IMR-90 (cell line): ENCODE measurements at regions not wholly inside any gene's neighbourhood (a gene's known extent, or its start where the extent isn't known, plus 50 kb on each side); places are given as distances from the start of the nearest gene placed in this dataset.

Experiments
- ATAC-seq: fragments of 200-7000 bp; cut with Tn5 transposase; 2 replicates; pipeline ENCODE4 v1.9.1; 2020; ENCODE audit warnings: low read depth, mild to moderate bottlenecking, moderate library complexity
- BruUV-seq: library from RNA; stranded (reverse); fragments of 400-500 nt; replicated peaks from 2 replicates; lab custom pipeline; 2021; lab: Mats Ljungman, UMichigan
- CTCF ChIA-PET: fragments of 300-600 bp; formaldehyde crosslinking; extraction: SDS; loops from one replicate; lab custom pipeline; 2021; ENCODE audit warnings: antibody characterized with exemption; lab: Yijun Ruan, JAX
- POLR2A ChIA-PET: fragments of 300-600 bp; sonication (Branson Sonifier 250); formaldehyde crosslinking; loops from one replicate; lab custom pipeline; 2022; ENCODE audit warnings: antibody characterized with exemption; ENCODE audit not compliant: unreplicated experiment; lab: Charles Lee
- DNase-seq: peaks from one replicate; pipeline ENCODE4 v3.0.0; 2013
- H2AFZ ChIP-seq: replicated peaks from 2 replicates; pipeline ENCODE3; 2013; ENCODE audit warnings: low read length, mild to moderate bottlenecking; ENCODE audit not compliant: poor library complexity
- H2AK5ac ChIP-seq: 2 replicates; pipeline ENCODE4 v1.6.1; 2013; ENCODE audit warnings: low read depth, low read length, inconsistent platforms
- H2AK9ac ChIP-seq: replicated peaks from 2 replicates; pipeline ENCODE3; 2013; ENCODE audit warnings: mild to moderate bottlenecking, low read depth, low read length, moderate library complexity; ENCODE audit not compliant: poor library complexity
- H2BK120ac ChIP-seq: 2 replicates; pipeline ENCODE4 v1.6.1; 2013; ENCODE audit warnings: low read depth, low read length, inconsistent platforms
- H2BK15ac ChIP-seq: 3 replicates; pipeline ENCODE4 v1.6.1; 2013; ENCODE audit warnings: low read depth, low read length, inconsistent platforms
- H2BK20ac ChIP-seq: 2 replicates; pipeline ENCODE4 v1.6.1; 2013; ENCODE audit warnings: low read depth, mild to moderate bottlenecking, inconsistent platforms, low read length, moderate library complexity
- H2BK5ac ChIP-seq: 2 replicates; pipeline ENCODE4 v1.6.1; 2013; ENCODE audit warnings: mild to moderate bottlenecking, low read depth, low read length, inconsistent platforms; ENCODE audit not compliant: poor library complexity, severe bottlenecking
- H3K14ac ChIP-seq: replicated peaks from 2 replicates; pipeline ENCODE4 v1.6.1; 2013; ENCODE audit warnings: low read depth, low read length, inconsistent platforms
- H3K18ac ChIP-seq: 2 replicates; pipeline ENCODE4 v1.6.1; 2013; ENCODE audit warnings: low read depth, low read length, control low read depth
- H3K23ac ChIP-seq: 2 replicates; pipeline ENCODE4 v1.6.1; 2013; ENCODE audit warnings: low read depth, low read length, inconsistent platforms
- H3K27ac ChIP-seq: 2 replicates; pipeline ENCODE4 v1.5.1; 2013; ENCODE audit warnings: mild to moderate bottlenecking, control low read depth, low read length; ENCODE audit not compliant: insufficient read depth
- H3K27me3 ChIP-seq: 2 replicates; pipeline ENCODE4 v1.6.1; 2013; ENCODE audit warnings: low read length; ENCODE audit not compliant: control insufficient read depth, insufficient read depth
- H3K36me3 ChIP-seq: 2 replicates; pipeline ENCODE4 v1.6.1; 2013; ENCODE audit warnings: low read length, mixed read lengths; ENCODE audit not compliant: control insufficient read depth, insufficient read depth
- H3K4ac ChIP-seq: 2 replicates; pipeline ENCODE4 v1.6.1; 2013; ENCODE audit warnings: low read depth, low read length, inconsistent platforms
- H3K4me1 ChIP-seq: 2 replicates; pipeline ENCODE4 v1.6.1; 2013; ENCODE audit warnings: low read length, mixed read lengths; ENCODE audit not compliant: control insufficient read depth, insufficient read depth
- H3K4me2 ChIP-seq: 2 replicates; pipeline ENCODE4 v1.6.1; 2013; ENCODE audit warnings: low read depth, mild to moderate bottlenecking, control low read depth, low read length, moderate library complexity
- H3K4me3 ChIP-seq: 2 replicates; pipeline ENCODE4 v1.5.1; 2013; ENCODE audit warnings: low read depth, mild to moderate bottlenecking, control low read depth, low read length, moderate library complexity; ENCODE audit not compliant: insufficient read depth
- H3K56ac ChIP-seq: 2 replicates; pipeline ENCODE4 v1.6.1; 2013; ENCODE audit warnings: low read length, inconsistent platforms; ENCODE audit not compliant: insufficient read depth; ENCODE audit errors: extremely low read depth
- H3K79me1 ChIP-seq, 2 experiments: 2 replicates each; pipeline ENCODE4 v1.6.1; 2013; ENCODE audit warnings: low read length in 2 of 2, inconsistent platforms in 1 of 2, low read depth in 1 of 2
- H3K9ac ChIP-seq: 2 replicates; pipeline ENCODE4 v1.6.1; 2013; ENCODE audit warnings: low read depth, low read length, control low read depth
- H3K9me1 ChIP-seq: 2 replicates; pipeline ENCODE4 v1.6.1; 2013; ENCODE audit warnings: low read length, inconsistent platforms; ENCODE audit not compliant: insufficient read depth
- H3K9me3 ChIP-seq: 2 replicates; pipeline ENCODE4 v1.6.1; 2013; ENCODE audit warnings: low read length; ENCODE audit not compliant: control insufficient read depth, insufficient read depth
- H4K20me1 ChIP-seq: 2 replicates; pipeline ENCODE4 v1.6.1; 2013; ENCODE audit warnings: low read length, inconsistent platforms; ENCODE audit not compliant: insufficient read depth
- H4K5ac ChIP-seq: 2 replicates; pipeline ENCODE4 v1.6.1; 2013; ENCODE audit warnings: mild to moderate bottlenecking, low read depth, low read length, control low read depth
- H4K8ac ChIP-seq, 2 experiments: 2 replicates each; pipeline ENCODE4 v1.6.1; 2013; ENCODE audit warnings: low read depth in 2 of 2, low read length in 2 of 2, control low read depth in 1 of 2, inconsistent platforms in 1 of 2
- H4K91ac ChIP-seq: 2 replicates; pipeline ENCODE4 v1.6.1; 2013; ENCODE audit warnings: low read depth, low read length, inconsistent platforms; ENCODE audit not compliant: insufficient read depth
- BHLHE40 ChIP-seq: fragments of 150-350 bp; IDR thresholded peaks from 2 replicates; pipeline ENCODE4 v1.6.1; 2016; ENCODE audit warnings: mild to moderate bottlenecking, low read depth, low read length
- CEBPB ChIP-seq: IDR thresholded peaks from 2 replicates; pipeline ENCODE4 v1.6.1; 2012; ENCODE audit warnings: low read depth, low read length, improper control_type of control experiment
- CHD1 ChIP-seq: IDR thresholded peaks from 2 replicates; pipeline ENCODE4 v1.6.1; 2012; ENCODE audit warnings: low read depth, low read length, improper control_type of control experiment
- CTCF ChIP-seq: conservative IDR thresholded peaks from 2 replicates; pipeline ENCODE4 v1.5.1; 2012; ENCODE audit warnings: mild to moderate bottlenecking, low read depth, low read length, improper control_type of control experiment
- FOS ChIP-seq: fragments of 150-350 bp; IDR thresholded peaks from 2 replicates; pipeline ENCODE4 v1.6.1; 2016; ENCODE audit warnings: low read depth, low read length
- MAFK ChIP-seq: IDR thresholded peaks from 2 replicates; pipeline ENCODE4 v1.6.1; 2012; ENCODE audit warnings: low read depth, low read length, improper control_type of control experiment
- MAZ ChIP-seq: IDR thresholded peaks from 2 replicates; pipeline ENCODE4 v1.6.1; 2012; ENCODE audit warnings: low read depth, mild to moderate bottlenecking, low read length, improper control_type of control experiment, moderate library complexity, borderline replicate concordance
- NFE2L2 ChIP-seq: fragments of 150-350 bp; IDR thresholded peaks from 2 replicates; pipeline ENCODE4 v1.6.1; 2016; ENCODE audit warnings: low read depth, mild to moderate bottlenecking, low read length
- POLR2A ChIP-seq: IDR thresholded peaks from 2 replicates; pipeline ENCODE4 v1.6.1; 2012; ENCODE audit warnings: mild to moderate bottlenecking, low read depth, low read length
- RAD21 ChIP-seq: IDR thresholded peaks from 2 replicates; pipeline ENCODE4 v1.6.1; 2012; ENCODE audit warnings: low read length, improper control_type of control experiment
- RCOR1 ChIP-seq: IDR thresholded peaks from 2 replicates; pipeline ENCODE4 v1.6.1; 2012; ENCODE audit warnings: mild to moderate bottlenecking, low read length, improper control_type of control experiment; ENCODE audit not compliant: insufficient replicate concordance
- RFX5 ChIP-seq: IDR thresholded peaks from 2 replicates; pipeline ENCODE4 v1.8.0; 2012; ENCODE audit warnings: low read depth, mild to moderate bottlenecking, low read length, moderate library complexity
- SMC3 ChIP-seq: fragments of 150-350 bp; IDR thresholded peaks from 2 replicates; pipeline ENCODE4 v1.6.1; 2016; ENCODE audit warnings: low read depth, mild to moderate bottlenecking, antibody characterized with exemption, low read length, moderate library complexity
- USF2 ChIP-seq: fragments of 150-350 bp; IDR thresholded peaks from 2 replicates; pipeline ENCODE4 v1.6.1; 2017; ENCODE audit warnings: mild to moderate bottlenecking, antibody characterized with exemption, low read length, low read depth
- WGBS, 2 experiments: methylation state at CpG; one replicate each; pipeline versions ENCODE4 v1.1.5 to v1.1.7; 2013; ENCODE audit warnings: missing lambda C conversion rate in 2 of 2; ENCODE audit not compliant: insufficient read length in 1 of 2; ENCODE audit errors: extremely low coverage in 2 of 2; 5-methylcytosine and 5-hydroxymethylcytosine counted together
- dilution Hi-C: fragments of 300-500 bp; cut with HindIII; formaldehyde crosslinking; loops from one replicate; pipeline ENCODE4 v1.14.3; 2018; ENCODE audit warnings: low sequenced_read_pairs; ENCODE audit not compliant: unreplicated experiment
- in situ Hi-C: fragments of 300-500 bp; cut with MboI; formaldehyde crosslinking; loops from 3 replicates; pipeline ENCODE4 v1.14.3; 2019; ENCODE audit warnings: low sequenced_read_pairs, inconsistent platforms, mixed read lengths
- intact Hi-C: fragments of 100-400 bp; cut with micrococcal nuclease; formaldehyde crosslinking; loops from 2 replicates; pipeline ENCODE4 v1.10.0; 2022

GRCh38 chr2:120850551-120850950, 114.9 kb downstream of the GLI2 start:
- peaks cover 29% of the 10 kb centered on the region for H3K9me1 ChIP-seq
- no peak overlapping the region for H4K8ac ChIP-seq
- no peak overlapping the region for H2AK9ac ChIP-seq
- DNase-seq, result no peak
- H2BK15ac ChIP-seq, result no peak overlapping the region
- ChIA-PET POLR2A (interaction anchor here (0.5 kb wide), 1 partner anchor 17 kb away, joined by 3 read pairs; no protein-coding TSS in a partner anchor), CTCF (interaction anchor here (0.7 kb wide), 1 partner anchor 110 kb away, joined by 6 read pairs; no protein-coding TSS in a partner anchor)
- H4K20me1 ChIP-seq, result peaks cover 70% of the 10 kb centered on the region
- H3K9me3 ChIP-seq, result peaks cover 4% of the 10 kb centered on the region
- H3K79me1 ChIP-seq, result peaks cover 30 to 96% of the 10 kb centered on the region in 2 experiments
- H4K5ac ChIP-seq, result no peak overlapping the region
- no CpG with 5 or more reads among the region's 5 CpGs for WGBS, 2 experiments
- no peak overlapping the region for H3K56ac ChIP-seq
- H3K36me3 ChIP-seq, result peaks cover 14% of the 10 kb centered on the region
- no peak overlapping the region for H3K27ac ChIP-seq
- H3K14ac ChIP-seq, result no peak overlapping the region
- no peak overlapping the region for H3K4me2 ChIP-seq
- no peak overlapping the region for H3K4me3 ChIP-seq
- dilution Hi-C loops, result no loop called here
- no peak overlapping the region for H3K4ac ChIP-seq
- H2AFZ ChIP-seq, result no peak overlapping the region
- intact Hi-C loops, result no loop called here
- H2BK20ac ChIP-seq, result no peak overlapping the region
- no peaks in the 10 kb centered on the region for H3K27me3 ChIP-seq
- no peak overlapping the region for H3K23ac ChIP-seq
- H3K9ac ChIP-seq, result no peak overlapping the region
- in situ Hi-C loops, result no loop called here
- no peak overlapping the region for H3K18ac ChIP-seq
- no TSS peak for BruUV-seq
- H3K4me1 ChIP-seq, result peaks cover 19% of the 10 kb centered on the region
- H4K91ac ChIP-seq, result no peak overlapping the region
- no peak for ATAC-seq
- H2BK120ac ChIP-seq, result no peak overlapping the region
- TF ChIP-seq CEBPB, result no peak
- no peak for TF ChIP-seq MAZ
- TF ChIP-seq USF2, result no peak
- TF ChIP-seq MAFK, result no peak
- no peak for TF ChIP-seq SMC3
- no peak for TF ChIP-seq RCOR1
- no peak for TF ChIP-seq NFE2L2
- no peak for TF ChIP-seq FOS
- no peak for TF ChIP-seq POLR2A
- no peak for TF ChIP-seq BHLHE40
- no peak for TF ChIP-seq CTCF
- no peak for TF ChIP-seq RAD21
- no peak for TF ChIP-seq RFX5
- TF ChIP-seq CHD1, result no peak
- no peak overlapping the region for H2AK5ac ChIP-seq
- H2BK5ac ChIP-seq, result no peak overlapping the region
